GM10266 (cell line): ENCODE measurements at regions not wholly inside any gene's neighbourhood (a gene's known extent, or its start where the extent isn't known, plus 50 kb on each side); places are given as distances from the start of the nearest gene placed in this dataset.

ENCODE experiments used
- DNase-seq: peaks from one replicate; pipeline ENCODE4 v3.0.0; 2012; ENCODE audit errors: extremely low spot score
- CTCF ChIP-seq: IDR thresholded peaks from 2 replicates; pipeline ENCODE4 v1.5.1; 2012; ENCODE audit warnings: mild to moderate bottlenecking, low read depth; ENCODE audit not compliant: control insufficient read depth, insufficient read depth; ENCODE audit errors: missing control alignments

- no peak for DNase-seq
- no peak for TF ChIP-seq CTCF
Measured at GRCh38 chr21:19275065-19275464, 871.5 kb upstream of the TMPRSS15 start.

- TF ChIP-seq CTCF = no peak
- no peak for DNase-seq
Measured at GRCh38 chr21:19276665-19277064, 873.1 kb upstream of the TMPRSS15 start.

GRCh38 chr21:19286876-19287275, 883.3 kb upstream of the TMPRSS15 start:
- TF ChIP-seq CTCF = no peak
- DNase-seq = no peak

GRCh38 chr21:19290328-19290727, 886.7 kb upstream of the TMPRSS15 start:
- TF ChIP-seq CTCF = no peak
- DNase-seq = no peak

- no peak for DNase-seq
- TF ChIP-seq CTCF = no peak
Measured at GRCh38 chr21:19320291-19320690, 916.7 kb upstream of the TMPRSS15 start.

- no peak for DNase-seq
- no peak for TF ChIP-seq CTCF
Measured at GRCh38 chr21:19321688-19322087, 918.1 kb upstream of the TMPRSS15 start.

- TF ChIP-seq CTCF = peak; percentile 5
- no peak for DNase-seq
Measured at GRCh38 chr21:19322360-19322759, 918.8 kb upstream of the TMPRSS15 start.
